ENCODE measurements at regions not wholly inside any gene's neighbourhood (a gene's known extent, or its start where the extent isn't known, plus 50 kb on each side); places are given as distances from the start of the nearest gene placed in this dataset.

DNA sequence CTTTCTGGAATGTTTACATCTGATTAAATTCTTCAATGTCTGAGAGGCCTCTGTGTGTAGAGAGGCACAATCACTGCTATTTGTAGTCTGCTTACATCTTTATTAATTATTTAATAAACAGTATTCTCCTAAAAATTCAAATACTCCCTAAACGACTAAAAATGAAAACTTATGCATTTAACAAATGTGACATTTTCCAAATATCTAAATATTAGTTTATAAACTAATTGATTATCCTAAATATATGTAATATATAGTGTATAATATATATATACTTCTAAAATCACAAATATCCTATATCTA, 57.7 kb upstream of the ZBED3 start:
- TF ChIP-seq, protein P1, sequence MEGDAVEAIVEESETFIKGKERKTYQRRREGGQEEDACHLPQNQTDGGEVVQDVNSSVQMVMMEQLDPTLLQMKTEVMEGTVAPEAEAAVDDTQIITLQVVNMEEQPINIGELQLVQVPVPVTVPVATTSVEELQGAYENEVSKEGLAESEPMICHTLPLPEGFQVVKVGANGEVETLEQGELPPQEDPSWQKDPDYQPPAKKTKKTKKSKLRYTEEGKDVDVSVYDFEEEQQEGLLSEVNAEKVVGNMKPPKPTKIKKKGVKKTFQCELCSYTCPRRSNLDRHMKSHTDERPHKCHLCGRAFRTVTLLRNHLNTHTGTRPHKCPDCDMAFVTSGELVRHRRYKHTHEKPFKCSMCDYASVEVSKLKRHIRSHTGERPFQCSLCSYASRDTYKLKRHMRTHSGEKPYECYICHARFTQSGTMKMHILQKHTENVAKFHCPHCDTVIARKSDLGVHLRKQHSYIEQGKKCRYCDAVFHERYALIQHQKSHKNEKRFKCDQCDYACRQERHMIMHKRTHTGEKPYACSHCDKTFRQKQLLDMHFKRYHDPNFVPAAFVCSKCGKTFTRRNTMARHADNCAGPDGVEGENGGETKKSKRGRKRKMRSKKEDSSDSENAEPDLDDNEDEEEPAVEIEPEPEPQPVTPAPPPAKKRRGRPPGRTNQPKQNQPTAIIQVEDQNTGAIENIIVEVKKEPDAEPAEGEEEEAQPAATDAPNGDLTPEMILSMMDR (IDR thresholded peaks at IDR 0.05; ENCODE audit: low read depth, low read length, missing input control), result no peak
- no peak for TF ChIP-seq YY1 (IDR thresholded peaks at IDR 0.05)
- no peak for TF ChIP-seq RAD21 (IDR thresholded peaks at IDR 0.05)

Measured in liver (tissue), 3 donors.